BJ (cell line): ENCODE measurements at regions not wholly inside any gene's neighbourhood (a gene's known extent, or its start where the extent isn't known, plus 50 kb on each side); places are given as distances from the start of the nearest gene placed in this dataset.

Source experiments
- CTCF ChIA-PET: fragments of 350-600 bp; formaldehyde crosslinking; extraction: SDS; loops from one replicate; lab custom pipeline; 2021; ENCODE audit warnings: antibody characterized with exemption, inconsistent platforms; lab: Yijun Ruan, JAX
- POLR2A ChIA-PET: fragments of 300-600 bp; sonication (Branson Sonifier 250); formaldehyde crosslinking; extraction: SDS; loops from one replicate; lab custom pipeline; 2021; ENCODE audit warnings: antibody characterized with exemption; lab: Charles Lee
- DNase-seq: peaks from one replicate; pipeline ENCODE4 v3.0.0-alpha.2; 2011; ENCODE audit warnings: low read depth
- H3K27me3 ChIP-seq: 2 replicates; pipeline ENCODE4 v1.6.0; 2011; ENCODE audit warnings: low read length; ENCODE audit not compliant: control insufficient read depth, insufficient read depth
- H3K36me3 ChIP-seq: 2 replicates; pipeline ENCODE4 v1.5.1; 2011; ENCODE audit warnings: low read length; ENCODE audit not compliant: control insufficient read depth, insufficient read depth
- H3K4me3 ChIP-seq: 2 replicates; pipeline ENCODE4 v1.5.1; 2011; ENCODE audit warnings: low read depth, mild to moderate bottlenecking, control low read depth, low read length
- CTCF ChIP-seq: IDR thresholded peaks from 2 replicates; pipeline ENCODE4 v1.5.1; 2011; ENCODE audit warnings: low read depth, mild to moderate bottlenecking, control low read depth, inconsistent platforms, low read length, moderate library complexity; ENCODE audit not compliant: insufficient read depth

GRCh38 chr1:4128616-4129015 lies 228.5 kb upstream of the C1orf174 start:
- Histone ChIP-seq H3K36me3 (no peaks in the 10 kb centered on the region), H3K4me3 (no peak overlapping the region), H3K27me3 (no peaks in the 10 kb centered on the region)
- CTCF ChIA-PET, result no interaction called here
- POLR2A ChIA-PET, result no interaction called here
- TF ChIP-seq CTCF, result no peak
- DNase-seq, result no peak

- no peaks in the 10 kb centered on the region for H3K36me3 ChIP-seq
- no peaks in the 10 kb centered on the region for H3K27me3 ChIP-seq
- ChIA-PET CTCF (no interaction called here), POLR2A (no interaction called here)
- DNase-seq, result no peak
- H3K4me3 ChIP-seq, result no peak overlapping the region
- no peak for TF ChIP-seq CTCF
These were observed 229.6 kb upstream of the C1orf174 start for GRCh38 chr1:4129693-4130092.

- no peak for TF ChIP-seq CTCF
- DNase-seq, result no peak
- CTCF ChIA-PET, result no interaction called here
- no peaks in the 10 kb centered on the region for H3K36me3 ChIP-seq
- no peak overlapping the region for H3K4me3 ChIP-seq
- no peaks in the 10 kb centered on the region for H3K27me3 ChIP-seq
- POLR2A ChIA-PET, result no interaction called here
These were observed 230.0 kb upstream of the C1orf174 start for GRCh38 chr1:4130096-4130495.

- ChIA-PET POLR2A (no interaction called here), CTCF (no interaction called here)
- DNase-seq, result no peak
- no peaks in the 10 kb centered on the region for H3K36me3 ChIP-seq
- no peak for TF ChIP-seq CTCF
- no peaks in the 10 kb centered on the region for H3K27me3 ChIP-seq
- H3K4me3 ChIP-seq, result no peak overlapping the region
These were observed 231.7 kb upstream of the C1orf174 start for GRCh38 chr1:4131734-4132133.

GRCh38 chr1:4132352-4133296 lies 232.6 kb upstream of the C1orf174 start:
- ChIA-PET CTCF (no interaction called here), POLR2A (no interaction called here)
- Histone ChIP-seq H3K36me3 (no peaks in the 10 kb centered on the region), H3K4me3 (no peak overlapping the region), H3K27me3 (no peaks in the 10 kb centered on the region)
- TF ChIP-seq CTCF, result no peak
- DNase-seq, result no peak
